NCI-H2107 (cell line): ENCODE measurements at regions not wholly inside any gene's neighbourhood (a gene's known extent, or its start where the extent isn't known, plus 50 kb on each side); places are given as distances from the start of the nearest gene placed in this dataset.

Experiments
- DNase-seq: peaks from one replicate; lab custom pipeline; 2025; lab: John Stamatoyannopoulos, UW

- DNase-seq: no peak
Measured at GRCh38 chr2:51085420-51086068, 53.6 kb upstream of the NRXN1 start.

- DNase-seq: no peak
Measured at GRCh38 chr2:51084750-51085149, 52.8 kb upstream of the NRXN1 start.
